MCF 10A (cell line): ENCODE measurements at regions not wholly inside any gene's neighbourhood (a gene's known extent, or its start where the extent isn't known, plus 50 kb on each side); places are given as distances from the start of the nearest gene placed in this dataset.
"Not testable (repeated sequence)": the region's sequence is repeated elsewhere in the genome, so short reads cannot be mapped to it uniquely, and the experiment has no call there.

ENCODE experiments used
- BruUV-seq: library from RNA; stranded (reverse); fragments of 400-500 nt; replicated peaks from 2 replicates; lab custom pipeline; 2021; lab: Mats Ljungman, UMichigan
- CTCF ChIA-PET: fragments of 300-600 bp; sonication (Branson Sonifier 250); formaldehyde crosslinking; extraction: SDS; loops from one replicate; lab custom pipeline; 2021; ENCODE audit warnings: antibody characterized with exemption, inconsistent platforms; lab: Yijun Ruan, JAX
- POLR2A ChIA-PET: fragments of 300-600, 350-650 bp; sonication (Branson Sonifier 250); formaldehyde crosslinking; extraction: SDS; loops from one replicate; lab custom pipeline; 2020; ENCODE audit warnings: antibody characterized with exemption, inconsistent platforms; lab: Yijun Ruan, JAX
- DNase-seq: peaks from one replicate; pipeline ENCODE4 v3.0.0-alpha.2; 2018; ENCODE audit not compliant: unreplicated experiment
- H3K27ac Mint-ChIP-seq: one replicate; pipeline ENCODE4 v1.8.0; 2022; ENCODE audit warnings: mild to moderate bottlenecking, low read depth, mixed read lengths; ENCODE audit not compliant: unreplicated experiment
- H3K27me3 Mint-ChIP-seq: one replicate; pipeline ENCODE4 v1.8.0; 2022; ENCODE audit warnings: mixed read lengths; ENCODE audit not compliant: insufficient read depth, unreplicated experiment
- H3K36me3 Mint-ChIP-seq: one replicate; pipeline ENCODE4 v1.8.0; 2022; ENCODE audit warnings: mild to moderate bottlenecking, moderate library complexity, mixed read lengths; ENCODE audit not compliant: insufficient read depth, unreplicated experiment
- H3K4me1 Mint-ChIP-seq: one replicate; pipeline ENCODE4 v1.8.0; 2022; ENCODE audit warnings: mixed read lengths; ENCODE audit not compliant: insufficient read depth, unreplicated experiment
- H3K4me3 Mint-ChIP-seq: one replicate; pipeline ENCODE4 v1.8.0; 2022; ENCODE audit warnings: mild to moderate bottlenecking, moderate library complexity, mixed read lengths; ENCODE audit not compliant: unreplicated experiment
- H3K9me3 Mint-ChIP-seq: one replicate; pipeline ENCODE4 v1.8.0; 2022; ENCODE audit warnings: mixed read lengths; ENCODE audit not compliant: unreplicated experiment
- CTCF ChIP-seq: fragments of 200-600 bp; IDR thresholded peaks from one replicate; pipeline ENCODE4 v1.8.0; 2022; ENCODE audit warnings: antibody characterized with exemption, mild to moderate bottlenecking; ENCODE audit not compliant: unreplicated experiment
- intact Hi-C: fragments of 100-400 bp; cut with micrococcal nuclease; formaldehyde crosslinking; loops from 2 replicates; pipeline ENCODE4 v1.14.1; 2022

DNA sequence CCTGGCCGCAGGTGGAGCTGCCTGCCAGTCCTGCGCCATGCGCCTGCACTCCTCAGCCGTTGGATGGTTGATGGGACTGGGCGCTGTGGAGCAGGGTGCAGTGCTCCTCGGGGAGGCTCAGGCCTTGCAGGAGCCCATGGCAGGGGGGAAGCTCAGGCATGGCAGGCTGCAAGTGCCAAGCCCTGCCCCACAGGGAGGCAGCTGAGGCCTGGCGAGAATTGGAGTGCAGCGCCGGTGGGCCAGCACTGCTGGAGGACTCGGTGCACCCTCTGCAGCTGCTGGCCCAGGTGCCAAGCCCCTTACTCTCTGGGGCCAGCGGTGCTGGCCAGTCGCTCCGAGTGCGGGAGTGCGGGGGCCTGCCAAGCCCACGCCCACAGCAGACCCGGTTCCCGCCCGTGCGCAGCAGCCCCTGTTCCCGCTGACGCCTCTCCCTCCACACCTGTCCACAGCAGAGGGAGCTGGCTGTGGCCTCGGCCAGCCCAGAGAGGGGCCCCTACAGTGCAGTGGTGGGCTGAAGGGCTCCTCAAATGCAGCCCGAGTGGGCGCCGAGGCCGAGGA, 275.9 kb upstream of the FRG1 start:
- Mint-ChIP-seq H3K36me3 (no peaks in the 10 kb centered on the region), H3K27ac (no peak overlapping the region), H3K27me3 (no peaks in the 10 kb centered on the region), H3K9me3 (no peaks in the 10 kb centered on the region), H3K4me3 (no peak overlapping the region), H3K4me1 (no peaks in the 10 kb centered on the region)
- intact Hi-C loops: no loop called here
- no peak for TF ChIP-seq CTCF
- ChIA-PET CTCF (no interaction called here), POLR2A (no interaction called here)
- BruUV-seq: no TSS peak
- no peak for DNase-seq

GRCh38 chr4:189665712-189666305, 274.9 kb upstream of the FRG1 start:
- H3K4me3 Mint-ChIP-seq, POLR2A ChIA-PET, H3K4me1 Mint-ChIP-seq, DNase-seq, H3K27me3 Mint-ChIP-seq, CTCF ChIA-PET, BruUV-seq, intact Hi-C loops, H3K9me3 Mint-ChIP-seq, H3K27ac Mint-ChIP-seq, H3K36me3 Mint-ChIP-seq: not testable (repeated sequence)

DNA sequence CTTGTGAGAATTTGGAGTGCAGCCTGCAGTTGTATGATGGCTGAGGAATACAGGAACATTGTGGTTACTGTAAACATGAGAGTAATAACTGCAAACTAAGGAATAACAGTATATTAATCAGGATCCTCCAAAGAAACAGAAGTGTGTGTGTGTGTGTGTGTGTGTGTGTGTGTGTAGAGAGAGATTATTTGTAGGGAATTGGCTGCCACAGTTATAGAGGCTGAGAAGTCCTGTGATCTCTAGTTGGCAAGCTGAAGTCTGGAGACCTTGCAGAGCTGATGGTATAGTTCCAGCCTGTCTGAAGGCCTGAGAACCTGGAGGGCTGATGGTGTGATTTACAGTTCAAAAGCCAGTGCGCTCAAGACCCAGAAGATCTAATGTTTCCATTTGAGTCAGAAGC, 273.3 kb upstream of the FRG1 start:
- CTCF ChIA-PET: not testable (repeated sequence)

DNA sequence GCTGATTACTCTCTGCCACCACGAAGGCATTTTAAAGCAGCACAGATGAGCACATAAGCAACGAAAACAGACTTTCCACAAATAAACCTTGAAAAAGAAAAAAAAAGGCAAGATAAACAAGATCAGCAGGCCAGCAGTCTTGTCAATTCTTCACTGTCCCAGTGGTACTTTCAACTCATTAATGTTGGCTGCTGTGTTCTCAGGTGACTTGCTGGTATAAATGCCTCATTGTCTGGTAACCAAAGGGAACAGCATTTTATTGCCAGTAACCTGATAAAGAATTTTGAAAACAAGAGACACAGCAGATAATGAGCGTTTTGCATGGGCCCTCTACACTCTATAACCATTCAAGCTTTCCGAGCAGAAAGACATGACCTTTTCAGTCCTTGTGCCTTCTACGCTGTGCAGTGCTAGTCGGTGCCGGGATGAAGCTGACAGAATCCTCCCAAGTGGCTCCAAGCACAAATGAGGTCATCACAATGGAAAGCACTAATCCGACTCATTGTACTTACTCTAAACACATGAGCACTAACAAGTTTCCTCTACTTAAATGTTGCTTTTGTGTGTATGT, 242.9 kb upstream of the FRG1 start:
- H3K4me1 Mint-ChIP-seq, H3K36me3 Mint-ChIP-seq, DNase-seq, POLR2A ChIA-PET, BruUV-seq, intact Hi-C loops, H3K9me3 Mint-ChIP-seq, H3K4me3 Mint-ChIP-seq, H3K27ac Mint-ChIP-seq, H3K27me3 Mint-ChIP-seq: not testable (repeated sequence)
- CTCF ChIA-PET: interaction anchor here (0.6 kb wide), 1 partner anchor 568 kb away, joined by 4 read pairs; no protein-coding TSS in a partner anchor

More for the DNA sequence above, 273.3 kb upstream of the FRG1 start:
- H3K4me1 Mint-ChIP-seq, H3K36me3 Mint-ChIP-seq, BruUV-seq, H3K27ac Mint-ChIP-seq, POLR2A ChIA-PET, intact Hi-C loops, H3K4me3 Mint-ChIP-seq, H3K27me3 Mint-ChIP-seq, DNase-seq, H3K9me3 Mint-ChIP-seq: not testable (repeated sequence)

- DNase-seq, POLR2A ChIA-PET, intact Hi-C loops, H3K4me1 Mint-ChIP-seq, H3K36me3 Mint-ChIP-seq, CTCF ChIA-PET, H3K4me3 Mint-ChIP-seq, H3K27me3 Mint-ChIP-seq, H3K27ac Mint-ChIP-seq, BruUV-seq, H3K9me3 Mint-ChIP-seq: not testable (repeated sequence)
Observed at GRCh38 chr4:189703000-189703399, 237.7 kb upstream of the FRG1 start.

GRCh38 chr4:189706821-189707220, 233.9 kb upstream of the FRG1 start:
- H3K36me3 Mint-ChIP-seq, CTCF ChIA-PET, H3K9me3 Mint-ChIP-seq, DNase-seq, H3K27me3 Mint-ChIP-seq, H3K4me1 Mint-ChIP-seq, BruUV-seq, H3K27ac Mint-ChIP-seq, H3K4me3 Mint-ChIP-seq, POLR2A ChIA-PET, intact Hi-C loops: not testable (repeated sequence)

- POLR2A ChIA-PET, DNase-seq, H3K27ac Mint-ChIP-seq, BruUV-seq, CTCF ChIA-PET, H3K4me1 Mint-ChIP-seq, H3K27me3 Mint-ChIP-seq, intact Hi-C loops, H3K4me3 Mint-ChIP-seq, H3K9me3 Mint-ChIP-seq, H3K36me3 Mint-ChIP-seq: not testable (repeated sequence)
Observed at GRCh38 chr4:189707227-189707626, 233.4 kb upstream of the FRG1 start.

DNA sequence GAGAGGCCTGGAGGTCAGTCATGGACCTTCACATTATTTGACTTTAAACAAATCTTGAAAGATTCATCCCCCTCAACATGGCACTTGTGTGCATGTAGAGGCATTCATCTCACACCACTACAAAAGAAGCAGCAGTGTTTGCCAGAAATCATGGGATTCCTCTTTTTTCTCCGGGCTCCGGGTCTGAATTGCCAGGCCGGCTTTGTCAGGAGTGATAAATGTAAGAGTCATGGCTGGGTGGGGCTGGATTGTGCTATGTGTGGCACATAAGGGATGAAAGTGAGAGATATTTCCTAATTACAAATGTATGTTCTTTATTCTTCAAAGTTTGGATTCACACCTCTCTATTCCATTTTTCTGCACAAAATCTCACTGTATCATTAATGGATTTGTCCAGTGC, 228.7 kb upstream of the FRG1 start:
- H3K36me3 Mint-ChIP-seq, DNase-seq, POLR2A ChIA-PET, H3K27ac Mint-ChIP-seq, H3K9me3 Mint-ChIP-seq, BruUV-seq, CTCF ChIA-PET, H3K4me1 Mint-ChIP-seq, H3K4me3 Mint-ChIP-seq, intact Hi-C loops, H3K27me3 Mint-ChIP-seq: not testable (repeated sequence)
